ENCODE measurements at regions not wholly inside any gene's neighbourhood (a gene's known extent, or its start where the extent isn't known, plus 50 kb on each side); places are given as distances from the start of the nearest gene placed in this dataset.
A peak's percentile ranks its signal among the peaks of the same experiment; 100 is the strongest.

DNA sequence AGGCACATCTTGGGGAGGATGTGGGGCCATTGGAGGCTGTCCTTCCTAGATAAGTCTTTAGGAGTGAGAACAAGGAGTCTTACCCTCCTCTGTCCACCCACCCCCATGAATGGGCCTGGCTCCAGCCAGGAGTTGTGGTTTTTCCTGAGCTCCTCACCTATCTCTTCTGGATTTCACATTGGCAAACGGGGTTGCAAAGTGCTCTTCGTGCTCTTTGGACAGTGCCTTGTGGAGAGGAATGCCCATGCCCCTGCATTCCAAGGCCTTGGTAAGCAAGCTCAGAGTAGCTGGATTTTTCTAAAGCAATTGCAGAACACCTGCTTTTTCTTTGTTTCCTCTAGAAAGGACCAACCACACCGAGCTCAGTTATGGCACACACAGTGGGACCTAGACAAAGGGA is 152.1 kb upstream of the CAMK1G start:
- TF ChIP-seq, protein P1, sequence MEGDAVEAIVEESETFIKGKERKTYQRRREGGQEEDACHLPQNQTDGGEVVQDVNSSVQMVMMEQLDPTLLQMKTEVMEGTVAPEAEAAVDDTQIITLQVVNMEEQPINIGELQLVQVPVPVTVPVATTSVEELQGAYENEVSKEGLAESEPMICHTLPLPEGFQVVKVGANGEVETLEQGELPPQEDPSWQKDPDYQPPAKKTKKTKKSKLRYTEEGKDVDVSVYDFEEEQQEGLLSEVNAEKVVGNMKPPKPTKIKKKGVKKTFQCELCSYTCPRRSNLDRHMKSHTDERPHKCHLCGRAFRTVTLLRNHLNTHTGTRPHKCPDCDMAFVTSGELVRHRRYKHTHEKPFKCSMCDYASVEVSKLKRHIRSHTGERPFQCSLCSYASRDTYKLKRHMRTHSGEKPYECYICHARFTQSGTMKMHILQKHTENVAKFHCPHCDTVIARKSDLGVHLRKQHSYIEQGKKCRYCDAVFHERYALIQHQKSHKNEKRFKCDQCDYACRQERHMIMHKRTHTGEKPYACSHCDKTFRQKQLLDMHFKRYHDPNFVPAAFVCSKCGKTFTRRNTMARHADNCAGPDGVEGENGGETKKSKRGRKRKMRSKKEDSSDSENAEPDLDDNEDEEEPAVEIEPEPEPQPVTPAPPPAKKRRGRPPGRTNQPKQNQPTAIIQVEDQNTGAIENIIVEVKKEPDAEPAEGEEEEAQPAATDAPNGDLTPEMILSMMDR (IDR thresholded peaks at IDR 0.05; ENCODE audit: insufficient read depth, low read depth, low read length, missing control alignments): no peak
- DNase-seq (ENCODE audit: low read depth): no peak
- peak overlapping the region; percentile 100 for H3K4me3 ChIP-seq (ENCODE audit: low read length)

DNA sequence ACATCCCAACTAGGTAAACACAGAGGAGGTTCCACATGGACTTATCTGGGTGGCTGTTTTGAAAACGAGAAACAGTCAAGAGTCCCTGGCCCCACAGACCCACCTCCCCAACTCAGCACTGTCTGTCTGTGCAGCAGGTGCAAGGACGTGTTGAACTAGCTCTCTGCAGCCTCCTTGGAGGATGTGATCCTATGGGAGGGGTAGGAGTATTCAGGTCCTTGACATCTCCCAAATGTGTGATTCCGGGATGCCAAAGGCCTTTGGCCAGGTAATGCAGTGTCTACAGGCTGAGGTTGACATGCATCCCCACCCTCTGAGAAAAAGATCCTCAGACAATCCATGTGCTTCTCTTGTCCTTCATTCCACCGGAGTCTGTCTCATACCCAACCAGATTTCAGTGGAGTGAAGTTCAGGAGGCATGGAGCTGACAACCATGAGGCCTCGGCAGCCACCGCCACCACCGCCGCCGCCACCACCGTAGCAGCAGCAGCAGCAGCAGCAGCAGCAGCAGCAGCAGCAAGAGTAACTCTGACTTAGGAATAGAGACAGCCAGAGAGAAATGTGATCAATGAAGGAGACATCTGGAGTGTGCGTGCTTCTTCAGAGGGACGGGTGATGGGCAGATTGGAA is 151.6 kb upstream of the CAMK1G start:
- TF ChIP-seq, protein P1 (IDR thresholded peaks at IDR 0.05; ENCODE audit: insufficient read depth, low read depth, low read length, missing control alignments): no peak
- peak; percentile 54 for DNase-seq (ENCODE audit: low read depth)
- H3K4me3 ChIP-seq (ENCODE audit: low read length): peak overlapping the region; percentile 100

DNA sequence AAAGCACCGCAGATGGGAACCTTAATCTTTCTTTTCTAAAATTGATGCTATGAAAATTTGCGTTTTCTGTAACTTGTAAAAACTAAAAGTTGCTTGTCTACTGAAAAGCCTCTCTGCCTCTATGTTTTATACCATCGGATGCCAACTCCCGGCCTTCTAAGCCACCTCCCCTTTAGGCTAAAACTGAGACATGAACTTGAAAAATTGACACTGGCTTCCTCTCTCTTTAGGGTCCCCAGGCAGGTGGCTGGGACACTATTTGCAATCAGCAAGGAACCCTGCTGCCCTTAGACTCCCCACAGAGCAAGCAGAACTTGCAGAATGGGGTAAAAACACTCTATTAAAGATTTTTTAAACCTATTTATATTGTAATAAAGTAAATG is 151.1 kb upstream of the CAMK1G start:
- DNase-seq (ENCODE audit: low read depth): peak; percentile 59
- TF ChIP-seq, protein P1 (IDR thresholded peaks at IDR 0.05; ENCODE audit: insufficient read depth, low read depth, low read length, missing control alignments): no peak
- H3K4me3 ChIP-seq (ENCODE audit: low read length): peak overlapping the region; percentile 100

DNA sequence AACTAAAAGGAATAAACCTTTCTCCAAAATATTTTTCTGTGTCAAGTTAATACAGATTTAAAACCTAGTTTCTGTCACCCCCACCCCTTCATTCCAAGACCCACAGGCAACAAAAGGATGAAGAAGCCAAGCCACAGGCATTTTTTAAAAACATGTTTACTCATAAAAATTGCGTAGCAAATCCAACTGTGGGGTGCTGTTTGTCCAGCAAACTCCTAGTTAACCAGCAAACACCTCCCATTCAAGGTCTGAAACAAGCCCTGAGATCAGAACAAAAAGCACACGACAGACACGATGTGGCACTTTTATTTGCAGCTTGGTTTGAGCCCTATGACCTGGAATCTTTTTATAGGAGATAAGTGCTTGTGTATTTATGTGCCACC is 149.9 kb upstream of the CAMK1G start:
- DNase-seq (ENCODE audit: low read depth): peak; percentile 87
- TF ChIP-seq, protein P1 (IDR thresholded peaks at IDR 0.05; ENCODE audit: insufficient read depth, low read depth, low read length, missing control alignments): no peak
- H3K4me3 ChIP-seq (ENCODE audit: low read length): no peak overlapping the region

DNA sequence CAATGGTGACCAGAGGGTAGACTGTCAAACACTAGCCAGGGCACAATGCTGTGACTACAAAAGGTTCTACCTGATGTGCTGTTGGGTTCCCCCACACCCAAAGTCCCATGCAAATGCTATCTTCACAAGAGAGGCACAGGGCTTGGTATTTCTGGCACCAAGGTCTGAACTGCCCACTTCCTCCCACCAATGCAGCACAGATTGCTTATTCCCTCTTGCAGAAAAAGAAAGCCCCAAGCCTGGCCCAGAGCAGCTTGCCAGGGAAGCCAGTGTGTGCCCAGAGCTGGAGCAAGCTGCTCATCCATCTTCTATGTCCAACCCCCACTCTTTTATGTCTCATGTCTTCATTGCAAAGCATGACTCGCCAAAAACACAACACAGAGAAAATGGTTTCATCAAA is 149.4 kb upstream of the CAMK1G start:
- no peak overlapping the region for H3K4me3 ChIP-seq (ENCODE audit: low read length)
- peak; percentile 86 for DNase-seq (ENCODE audit: low read depth)
- TF ChIP-seq, protein P1 (IDR thresholded peaks at IDR 0.05; ENCODE audit: insufficient read depth, low read depth, low read length, missing control alignments): no peak

DNA sequence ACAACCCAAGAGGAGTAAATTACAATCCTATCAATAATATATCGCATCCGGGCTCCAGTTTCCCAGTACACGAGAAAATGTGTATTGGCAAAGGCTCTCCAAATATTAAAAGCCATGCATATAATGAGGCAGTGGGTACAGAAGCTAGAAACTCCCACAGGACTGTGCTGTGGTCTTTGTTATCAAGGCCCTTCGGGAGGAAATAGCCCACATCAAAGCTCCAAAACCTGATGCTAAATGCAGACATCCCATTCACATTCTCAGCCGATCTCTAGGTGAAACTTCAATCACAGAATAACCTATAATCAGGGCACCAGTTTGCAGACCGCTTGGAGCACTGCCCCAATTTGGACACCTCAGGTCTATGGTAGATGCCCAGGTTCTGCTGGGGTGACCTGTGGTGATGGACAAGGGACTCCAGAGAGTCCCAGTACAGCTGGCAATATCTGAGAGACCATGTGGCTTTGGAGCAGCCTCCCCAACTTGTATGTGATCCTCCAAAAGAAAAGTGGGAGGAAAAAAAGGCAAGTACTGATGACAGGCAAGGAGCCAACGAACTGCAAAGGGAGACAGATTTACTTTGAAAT is 148.8 kb upstream of the CAMK1G start:
- DNase-seq (ENCODE audit: low read depth): no peak
- H3K4me3 ChIP-seq (ENCODE audit: low read length): no peak overlapping the region
- TF ChIP-seq, protein P1 (IDR thresholded peaks at IDR 0.05; ENCODE audit: insufficient read depth, low read depth, low read length, missing control alignments): no peak
